Type B pancreatic cell (in vitro differentiated cells): ENCODE measurements at regions not wholly inside any gene's neighbourhood (a gene's known extent, or its start where the extent isn't known, plus 50 kb on each side); places are given as distances from the start of the nearest gene placed in this dataset.

Experiments
- DNase-seq: peaks from one replicate; pipeline ENCODE4 v3.0.0; 2021; ENCODE audit warnings: mixed read lengths; ENCODE audit not compliant: unreplicated experiment; ENCODE audit errors: extremely low spot score
- H3K27ac Mint-ChIP-seq: 2 replicates; pipeline ENCODE4 v1.8.0; 2021; ENCODE audit warnings: mild to moderate bottlenecking, mixed read lengths
- H3K27me3 Mint-ChIP-seq: 2 replicates; pipeline ENCODE4 v1.8.0; 2021; ENCODE audit warnings: mixed read lengths
- H3K36me3 Mint-ChIP-seq: 2 replicates; pipeline ENCODE4 v1.8.0; 2021; ENCODE audit warnings: mixed read lengths
- H3K4me1 Mint-ChIP-seq: one replicate; pipeline ENCODE4 v1.8.0; 2021; ENCODE audit warnings: mixed read lengths; ENCODE audit not compliant: unreplicated experiment
- H3K4me3 Mint-ChIP-seq: 2 replicates; pipeline ENCODE4 v1.8.0; 2021; ENCODE audit warnings: mild to moderate bottlenecking, mixed read lengths
- H3K9me3 Mint-ChIP-seq: 2 replicates; pipeline ENCODE4 v1.8.0; 2021; ENCODE audit warnings: mixed read lengths
- CTCF ChIP-seq: fragments of 200-600 bp; sonication (generic); conservative IDR thresholded peaks from 2 replicates; pipeline ENCODE4 v1.5.0; 2021; ENCODE audit warnings: antibody characterized with exemption, mild to moderate bottlenecking

GRCh38 chr11:76288166-76288980 lies 82.1 kb upstream of the WNT11 start:
- H3K36me3 Mint-ChIP-seq = no peaks in the 10 kb centered on the region
- H3K27me3 Mint-ChIP-seq = no peaks in the 10 kb centered on the region
- peaks cover 25% of the 10 kb centered on the region for H3K4me1 Mint-ChIP-seq
- no peaks in the 10 kb centered on the region for H3K9me3 Mint-ChIP-seq
- no peak for TF ChIP-seq CTCF
- no peak for DNase-seq
- no peak overlapping the region for H3K27ac Mint-ChIP-seq
- H3K4me3 Mint-ChIP-seq = no peak overlapping the region

- Mint-ChIP-seq H3K36me3 (no peaks in the 10 kb centered on the region), H3K27me3 (no peaks in the 10 kb centered on the region), H3K27ac (no peak overlapping the region), H3K4me1 (peaks cover 16% of the 10 kb centered on the region), H3K4me3 (no peak overlapping the region), H3K9me3 (no peaks in the 10 kb centered on the region)
- no peak for DNase-seq
- no peak for TF ChIP-seq CTCF
Observed at GRCh38 chr11:76287227-76287626, 80.9 kb upstream of the WNT11 start.

GRCh38 chr11:76285397-76286104 lies 79.2 kb upstream of the WNT11 start:
- no peak for DNase-seq
- Mint-ChIP-seq H3K27me3 (no peaks in the 10 kb centered on the region), H3K4me1 (peaks cover 8% of the 10 kb centered on the region), H3K4me3 (no peak overlapping the region), H3K36me3 (no peaks in the 10 kb centered on the region), H3K27ac (no peak overlapping the region), H3K9me3 (no peaks in the 10 kb centered on the region)
- TF ChIP-seq CTCF = no peak

- TF ChIP-seq CTCF = no peak
- Mint-ChIP-seq H3K27ac (no peak overlapping the region), H3K4me3 (no peak overlapping the region), H3K4me1 (peaks cover 13% of the 10 kb centered on the region), H3K9me3 (no peaks in the 10 kb centered on the region), H3K36me3 (no peaks in the 10 kb centered on the region), H3K27me3 (peaks cover 3% of the 10 kb centered on the region)
- DNase-seq = no peak
Observed at GRCh38 chr11:76284161-76284560, 77.9 kb upstream of the WNT11 start.

- Mint-ChIP-seq H3K36me3 (no peaks in the 10 kb centered on the region), H3K27me3 (peaks cover 3% of the 10 kb centered on the region), H3K27ac (no peak overlapping the region), H3K4me1 (peaks cover 8% of the 10 kb centered on the region), H3K4me3 (no peak overlapping the region), H3K9me3 (no peaks in the 10 kb centered on the region)
- DNase-seq = no peak
- no peak for TF ChIP-seq CTCF
Observed at GRCh38 chr11:76282811-76283595, 76.7 kb upstream of the WNT11 start.
